ENCODE measurements at regions not wholly inside any gene's neighbourhood (a gene's known extent, or its start where the extent isn't known, plus 50 kb on each side); places are given as distances from the start of the nearest gene placed in this dataset.

GRCh38 chr12:24287963-24288362, 338.5 kb upstream of the SOX5 start:
- TF ChIP-seq CTCF (IDR thresholded peaks at IDR 0.05) (no peak), POLR2A (IDR thresholded peaks at IDR 0.05) (no peak), POLR2AphosphoS5 (IDR thresholded peaks at IDR 0.05) (no peak)

All from breast epithelium (tissue), 3 donors.